Skeletal muscle satellite cell (primary cell): ENCODE measurements at regions not wholly inside any gene's neighbourhood (a gene's known extent, or its start where the extent isn't known, plus 50 kb on each side); places are given as distances from the start of the nearest gene placed in this dataset.
"Not testable (repeated sequence)": the region's sequence is repeated elsewhere in the genome, so short reads cannot be mapped to it uniquely, and the experiment has no call there.

ENCODE experiments used
- H3K27me3 ChIP-seq: 2 replicates; pipeline ENCODE4 v1.7.0; 2013; ENCODE audit warnings: low read length; ENCODE audit not compliant: control insufficient read depth, insufficient read depth
- H3K36me3 ChIP-seq: 2 replicates; pipeline ENCODE4 v1.7.0; 2013; ENCODE audit warnings: mild to moderate bottlenecking, control low read depth, low read length; ENCODE audit not compliant: insufficient read depth
- H3K4me1 ChIP-seq: 2 replicates; pipeline ENCODE4 v1.7.0; 2013; ENCODE audit warnings: low read length; ENCODE audit not compliant: control insufficient read depth, insufficient read depth
- H3K4me2 ChIP-seq: 2 replicates; pipeline ENCODE4 v1.7.0; 2013; ENCODE audit warnings: mild to moderate bottlenecking, low read length
- H3K4me3 ChIP-seq: 2 replicates; pipeline ENCODE4 v1.7.0; 2013; ENCODE audit warnings: low read length
- H3K9ac ChIP-seq: 2 replicates; pipeline ENCODE4 v1.7.0; 2013; ENCODE audit warnings: mild to moderate bottlenecking, low read depth, low read length, moderate library complexity
- H3K9me3 ChIP-seq: replicated peaks from 2 replicates; pipeline ENCODE4 v1.7.0; 2013; ENCODE audit warnings: mild to moderate bottlenecking, control low read depth, low read length

- H3K27me3 ChIP-seq, H3K9ac ChIP-seq, H3K4me3 ChIP-seq, H3K4me2 ChIP-seq, H3K36me3 ChIP-seq, H3K4me1 ChIP-seq: not testable (repeated sequence)
- H3K9me3 ChIP-seq, result peaks cover 40% of the 10 kb centered on the region
These were observed 783.4 kb upstream of the TPTE start for GRCh38 chr21:9737871-9738515.

- H3K9me3 ChIP-seq, result peaks cover 41% of the 10 kb centered on the region
- H3K4me3 ChIP-seq, result no peak overlapping the region
- H3K4me2 ChIP-seq, result no peak overlapping the region
- H3K9ac ChIP-seq, result no peak overlapping the region
- no peaks in the 10 kb centered on the region for H3K4me1 ChIP-seq
- H3K36me3 ChIP-seq, result no peaks in the 10 kb centered on the region
- no peaks in the 10 kb centered on the region for H3K27me3 ChIP-seq
These were observed 782.9 kb upstream of the TPTE start for GRCh38 chr21:9738527-9738926.

GRCh38 chr21:9739240-9739639 lies 782.1 kb upstream of the TPTE start:
- H3K9ac ChIP-seq, result no peak overlapping the region
- H3K4me1 ChIP-seq, result no peaks in the 10 kb centered on the region
- no peak overlapping the region for H3K4me3 ChIP-seq
- H3K36me3 ChIP-seq, result no peaks in the 10 kb centered on the region
- H3K27me3 ChIP-seq, result no peaks in the 10 kb centered on the region
- no peak overlapping the region for H3K4me2 ChIP-seq
- H3K9me3 ChIP-seq, result peaks cover 39% of the 10 kb centered on the region

- not testable (repeated sequence) for H3K36me3 ChIP-seq, H3K27me3 ChIP-seq, H3K4me2 ChIP-seq, H3K4me1 ChIP-seq, H3K9ac ChIP-seq, H3K4me3 ChIP-seq
- H3K9me3 ChIP-seq, result peaks cover 39% of the 10 kb centered on the region
These were observed 781.0 kb upstream of the TPTE start for GRCh38 chr21:9740177-9740941.

GRCh38 chr21:9740991-9741742 lies 780.2 kb upstream of the TPTE start:
- H3K36me3 ChIP-seq, H3K27me3 ChIP-seq, H3K4me1 ChIP-seq, H3K4me2 ChIP-seq, H3K9ac ChIP-seq, H3K4me3 ChIP-seq: not testable (repeated sequence)
- peaks cover 35% of the 10 kb centered on the region for H3K9me3 ChIP-seq

GRCh38 chr21:9743566-9743965 lies 777.8 kb upstream of the TPTE start:
- H3K27me3 ChIP-seq, H3K4me2 ChIP-seq, H3K4me1 ChIP-seq, H3K4me3 ChIP-seq, H3K36me3 ChIP-seq, H3K9ac ChIP-seq: not testable (repeated sequence)
- peaks cover 42% of the 10 kb centered on the region for H3K9me3 ChIP-seq

GRCh38 chr21:9744166-9744565 lies 777.2 kb upstream of the TPTE start:
- H3K4me1 ChIP-seq, H3K9ac ChIP-seq, H3K36me3 ChIP-seq, H3K27me3 ChIP-seq, H3K4me2 ChIP-seq, H3K4me3 ChIP-seq: not testable (repeated sequence)
- peaks cover 40% of the 10 kb centered on the region for H3K9me3 ChIP-seq

GRCh38 chr21:9744593-9744992 lies 776.8 kb upstream of the TPTE start:
- H3K27me3 ChIP-seq, H3K4me1 ChIP-seq, H3K9ac ChIP-seq, H3K4me3 ChIP-seq, H3K4me2 ChIP-seq, H3K36me3 ChIP-seq: not testable (repeated sequence)
- H3K9me3 ChIP-seq, result peaks cover 39% of the 10 kb centered on the region

- not testable (repeated sequence) for H3K27me3 ChIP-seq, H3K4me3 ChIP-seq, H3K4me2 ChIP-seq, H3K9ac ChIP-seq, H3K4me1 ChIP-seq, H3K36me3 ChIP-seq
- H3K9me3 ChIP-seq, result peaks cover 45% of the 10 kb centered on the region
These were observed 775.8 kb upstream of the TPTE start for GRCh38 chr21:9745457-9746108.

- not testable (repeated sequence) for H3K4me1 ChIP-seq, H3K4me3 ChIP-seq, H3K27me3 ChIP-seq, H3K9ac ChIP-seq, H3K36me3 ChIP-seq, H3K4me2 ChIP-seq
- peaks cover 45% of the 10 kb centered on the region for H3K9me3 ChIP-seq
These were observed 775.1 kb upstream of the TPTE start for GRCh38 chr21:9746311-9746710.

- H3K36me3 ChIP-seq, H3K4me2 ChIP-seq, H3K27me3 ChIP-seq, H3K9ac ChIP-seq, H3K4me3 ChIP-seq, H3K4me1 ChIP-seq: not testable (repeated sequence)
- peaks cover 49% of the 10 kb centered on the region for H3K9me3 ChIP-seq
These were observed 774.4 kb upstream of the TPTE start for GRCh38 chr21:9746831-9747606.
